ENCODE measurements at regions not wholly inside any gene's neighbourhood (a gene's known extent, or its start where the extent isn't known, plus 50 kb on each side); places are given as distances from the start of the nearest gene placed in this dataset.

GRCh38 chr11:13905137-13905781 is 57.3 kb upstream of the SPON1 start:
- H3K4me3 ChIP-seq (ENCODE audit: low read length), result no peak overlapping the region
- no peak for DNase-seq (ENCODE audit: low read depth)
- no peak for TF ChIP-seq CTCF (conservative IDR thresholded peaks at IDR 0.05; ENCODE audit: low read length)

- no peak for DNase-seq (ENCODE audit: low read depth)
- H3K4me3 ChIP-seq (ENCODE audit: low read length), result no peak overlapping the region
- no peak for TF ChIP-seq CTCF (conservative IDR thresholded peaks at IDR 0.05; ENCODE audit: low read length)
Observed at GRCh38 chr11:13907678-13908077, 54.8 kb upstream of the SPON1 start.

GRCh38 chr11:13908535-13908934 is 54.0 kb upstream of the SPON1 start:
- DNase-seq (ENCODE audit: low read depth), result no peak
- no peak for TF ChIP-seq CTCF (conservative IDR thresholded peaks at IDR 0.05; ENCODE audit: low read length)
- no peak overlapping the region for H3K4me3 ChIP-seq (ENCODE audit: low read length)
